DOHH2 (cell line): ENCODE measurements at regions not wholly inside any gene's neighbourhood (a gene's known extent, or its start where the extent isn't known, plus 50 kb on each side); places are given as distances from the start of the nearest gene placed in this dataset.

Experiments
- H3F3A ChIP-seq: fragments of 200-600 bp; sonication (generic), shearing (Covaris generic); 2 replicates; pipeline ENCODE4 v1.6.0; 2016; ENCODE audit warnings: antibody characterized with exemption, mild to moderate bottlenecking; ENCODE audit not compliant: control insufficient read depth, insufficient read depth
- H3K27ac ChIP-seq: fragments of 200-600 bp; sonication (generic); 2 replicates; pipeline ENCODE4 v1.5.1; 2014; ENCODE audit warnings: low read depth, mild to moderate bottlenecking, low read length, moderate library complexity
- H3K27me3 ChIP-seq: fragments of 200-600 bp; sonication (generic); 2 replicates; pipeline ENCODE4 v1.6.1; 2014; ENCODE audit warnings: mild to moderate bottlenecking, low read length, mixed read lengths; ENCODE audit not compliant: control insufficient read depth
- H3K36me3 ChIP-seq: fragments of 200-600 bp; sonication (generic); 2 replicates; pipeline ENCODE4 v1.6.1; 2014; ENCODE audit warnings: mild to moderate bottlenecking, low read length, moderate library complexity, mixed read lengths; ENCODE audit not compliant: control insufficient read depth
- H3K4me1 ChIP-seq: fragments of 200-600 bp; sonication (generic); 2 replicates; pipeline ENCODE4 v1.6.1; 2014; ENCODE audit warnings: mild to moderate bottlenecking, low read length, mixed read lengths; ENCODE audit not compliant: control insufficient read depth
- H3K4me2 ChIP-seq: fragments of 200-600 bp; sonication (generic); 2 replicates; pipeline ENCODE4 v1.6.0; 2014; ENCODE audit warnings: mild to moderate bottlenecking, low read length, moderate library complexity
- H3K4me3 ChIP-seq: fragments of 200-600 bp; sonication (generic); 2 replicates; pipeline ENCODE4 v1.5.1; 2014; ENCODE audit warnings: mild to moderate bottlenecking, low read length, mixed read lengths
- H3K79me2 ChIP-seq: fragments of 200-600 bp; sonication (generic); 2 replicates; pipeline ENCODE4 v1.6.1; 2014; ENCODE audit warnings: mild to moderate bottlenecking, low read length, mixed read lengths; ENCODE audit not compliant: control insufficient read depth
- H3K9me2 ChIP-seq: fragments of 200-600 bp; sonication (generic); replicated peaks from 2 replicates; pipeline ENCODE4 v1.6.1; 2014; ENCODE audit warnings: mild to moderate bottlenecking, low read length, mixed read lengths; ENCODE audit not compliant: control insufficient read depth
- H3K9me3 ChIP-seq: fragments of 200-600 bp; sonication (generic); 2 replicates; pipeline ENCODE4 v1.6.1; 2014; ENCODE audit warnings: antibody characterized with exemption, low read length, mixed read lengths; ENCODE audit not compliant: control insufficient read depth, insufficient read depth
- H4K20me1 ChIP-seq: fragments of 200-600 bp; sonication (generic); 2 replicates; pipeline ENCODE4 v1.6.0; 2014; ENCODE audit warnings: low read depth, mild to moderate bottlenecking, antibody characterized with exemption, low read length, moderate library complexity; ENCODE audit not compliant: control insufficient read depth, insufficient read depth
- CTCF ChIP-seq: fragments of 200-600 bp; sonication (generic); IDR thresholded peaks from one replicate; pipeline ENCODE4 v1.5.1; 2014; ENCODE audit warnings: antibody characterized with exemption, mild to moderate bottlenecking, low read depth, low read length; ENCODE audit not compliant: poor library complexity, severe bottlenecking
- EZH2phosphoT487 ChIP-seq: fragments of 200-600 bp; sonication (generic); IDR thresholded peaks from 2 replicates; pipeline ENCODE4 v1.6.1; 2017; ENCODE audit warnings: borderline replicate concordance, mild to moderate bottlenecking, antibody characterized with exemption, low read length, moderate library complexity, mixed read lengths

- Histone ChIP-seq H3K9me3 (no peaks in the 10 kb centered on the region), H4K20me1 (no peaks in the 10 kb centered on the region), H3K9me2 (no peaks in the 10 kb centered on the region), H3F3A (no peaks in the 10 kb centered on the region), H3K79me2 (no peaks in the 10 kb centered on the region), H3K27me3 (no peaks in the 10 kb centered on the region), H3K4me1 (no peaks in the 10 kb centered on the region), H3K27ac (no peak overlapping the region), H3K36me3 (no peaks in the 10 kb centered on the region), H3K4me2 (no peak overlapping the region), H3K4me3 (no peak overlapping the region)
- no peak for TF ChIP-seq CTCF
- TF ChIP-seq EZH2phosphoT487, result no peak
These were observed 425.5 kb downstream of the TBC1D32 start for GRCh38 chr6:120908767-120909166.

- Histone ChIP-seq H3K4me1 (no peaks in the 10 kb centered on the region), H3K79me2 (no peaks in the 10 kb centered on the region), H3K36me3 (no peaks in the 10 kb centered on the region), H3K4me3 (no peak overlapping the region), H4K20me1 (no peaks in the 10 kb centered on the region), H3K9me2 (no peaks in the 10 kb centered on the region), H3K4me2 (no peak overlapping the region), H3K9me3 (no peaks in the 10 kb centered on the region), H3K27me3 (no peaks in the 10 kb centered on the region), H3K27ac (no peak overlapping the region), H3F3A (no peaks in the 10 kb centered on the region)
- TF ChIP-seq CTCF (no peak), EZH2phosphoT487 (no peak)
These were observed 430.4 kb downstream of the TBC1D32 start for GRCh38 chr6:120903836-120904235.

GRCh38 chr6:120899932-120900331, 434.3 kb downstream of the TBC1D32 start:
- Histone ChIP-seq H3K4me3 (no peak overlapping the region), H3K36me3 (no peaks in the 10 kb centered on the region), H3K4me2 (no peak overlapping the region), H3F3A (no peaks in the 10 kb centered on the region), H3K9me3 (no peaks in the 10 kb centered on the region), H3K79me2 (no peaks in the 10 kb centered on the region), H3K27me3 (no peaks in the 10 kb centered on the region), H3K27ac (no peak overlapping the region), H3K4me1 (no peaks in the 10 kb centered on the region), H3K9me2 (no peaks in the 10 kb centered on the region), H4K20me1 (no peaks in the 10 kb centered on the region)
- TF ChIP-seq CTCF (no peak), EZH2phosphoT487 (no peak)

GRCh38 chr6:120894077-120894476, 440.2 kb downstream of the TBC1D32 start:
- TF ChIP-seq CTCF (no peak), EZH2phosphoT487 (no peak)
- Histone ChIP-seq H3K4me3 (no peak overlapping the region), H3K36me3 (no peaks in the 10 kb centered on the region), H3K4me2 (no peak overlapping the region), H3K27me3 (no peaks in the 10 kb centered on the region), H3K79me2 (no peaks in the 10 kb centered on the region), H4K20me1 (no peaks in the 10 kb centered on the region), H3K27ac (no peak overlapping the region), H3K9me3 (no peaks in the 10 kb centered on the region), H3K9me2 (no peaks in the 10 kb centered on the region), H3K4me1 (no peaks in the 10 kb centered on the region), H3F3A (no peaks in the 10 kb centered on the region)
